Fibroblast of upper back skin (primary cell): ENCODE measurements at regions not wholly inside any gene's neighbourhood (a gene's known extent, or its start where the extent isn't known, plus 50 kb on each side); places are given as distances from the start of the nearest gene placed in this dataset.

ENCODE experiments used
- DNase-seq: peaks from one replicate; pipeline ENCODE4 v3.0.0-alpha.2; 2013

DNA sequence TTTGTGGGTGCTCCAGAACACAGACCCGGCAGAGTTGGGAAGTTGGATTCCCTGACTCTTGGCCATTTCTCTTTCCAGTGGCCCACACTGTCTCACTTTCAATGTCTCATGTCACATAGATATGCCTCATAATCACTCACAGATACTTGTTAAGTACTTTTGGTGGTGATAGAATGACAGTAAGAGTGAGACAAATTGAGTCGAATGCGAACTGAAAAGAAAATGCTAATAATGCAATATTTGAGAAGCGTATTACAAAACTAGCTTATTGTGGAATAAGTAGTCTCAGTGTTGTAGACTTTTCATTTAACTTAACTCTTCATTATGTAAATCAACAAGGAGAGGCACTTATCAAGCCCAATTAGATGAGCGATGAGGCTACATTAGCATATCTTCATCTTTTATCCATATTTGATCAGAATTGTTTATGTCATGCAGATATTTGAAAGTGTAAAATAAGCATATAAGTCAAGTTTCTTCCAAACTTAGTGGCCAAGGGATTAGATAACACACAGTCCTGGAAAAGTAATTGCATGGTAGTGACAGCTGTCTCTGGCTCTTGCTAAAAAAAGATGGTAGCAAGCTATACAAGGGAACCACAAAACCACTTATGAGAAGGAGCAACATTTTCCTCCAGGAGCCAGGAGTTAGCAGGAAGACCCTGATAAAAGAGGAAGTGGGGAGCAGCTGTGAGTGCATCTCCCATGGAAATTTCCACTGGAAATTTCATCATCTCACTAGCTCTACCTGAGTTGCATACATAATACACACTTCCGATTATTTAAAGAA is 243.6 kb downstream of the ARRDC4 start:
- no peak for DNase-seq

- DNase-seq = no peak
Measured at GRCh38 chr15:98207928-98208327, 247.4 kb downstream of the ARRDC4 start.

DNA sequence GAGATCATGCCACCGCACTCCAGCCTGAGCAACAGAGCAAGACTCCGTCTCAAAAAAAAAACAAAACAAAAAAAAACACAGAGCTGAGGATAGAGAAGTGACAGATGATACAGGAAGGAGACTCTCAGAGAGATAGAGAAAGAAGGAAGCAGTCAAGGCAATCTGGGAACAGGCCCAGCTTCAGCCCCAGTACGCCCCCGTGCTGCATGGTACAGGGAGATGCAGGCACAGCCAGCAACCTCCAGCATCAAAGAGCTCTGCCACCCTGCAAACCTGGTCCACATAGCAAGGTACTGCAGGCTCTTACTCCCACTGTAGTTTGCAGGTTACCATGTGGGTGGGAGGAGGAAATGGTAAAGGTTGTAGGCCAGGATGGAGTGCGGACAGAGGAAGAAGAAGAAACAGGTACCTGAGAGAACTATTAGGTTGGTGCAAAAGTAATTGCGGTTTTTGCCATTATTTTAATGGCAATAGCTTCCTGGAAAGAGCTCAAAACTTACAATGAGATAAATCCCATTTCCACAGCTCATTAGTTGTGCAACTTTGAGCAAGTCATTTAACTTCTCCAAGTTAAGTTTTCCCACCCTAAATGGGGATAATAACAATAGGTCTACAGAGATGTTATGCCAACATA is 253.0 kb downstream of the ARRDC4 start:
- DNase-seq = no peak

DNA sequence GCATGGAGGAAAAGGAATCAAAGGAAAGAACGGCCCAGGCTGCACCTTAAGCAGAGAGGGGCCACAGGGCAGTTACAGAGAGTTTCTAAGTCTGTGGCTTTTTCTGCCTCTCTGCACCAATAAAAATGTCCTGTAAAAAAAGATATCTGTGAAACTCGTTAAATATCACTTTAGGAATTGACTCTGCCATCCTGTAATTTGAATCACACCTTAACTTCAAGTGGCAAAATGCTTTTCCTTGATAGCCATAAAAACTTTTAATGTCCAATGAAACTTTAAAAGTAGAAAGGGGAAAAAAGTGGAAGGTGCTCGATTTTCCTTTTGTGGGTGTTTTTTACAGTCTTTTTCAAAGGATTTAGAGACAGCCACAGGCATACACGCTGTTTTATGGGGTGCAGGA is 255.7 kb downstream of the ARRDC4 start:
- DNase-seq = no peak

DNA sequence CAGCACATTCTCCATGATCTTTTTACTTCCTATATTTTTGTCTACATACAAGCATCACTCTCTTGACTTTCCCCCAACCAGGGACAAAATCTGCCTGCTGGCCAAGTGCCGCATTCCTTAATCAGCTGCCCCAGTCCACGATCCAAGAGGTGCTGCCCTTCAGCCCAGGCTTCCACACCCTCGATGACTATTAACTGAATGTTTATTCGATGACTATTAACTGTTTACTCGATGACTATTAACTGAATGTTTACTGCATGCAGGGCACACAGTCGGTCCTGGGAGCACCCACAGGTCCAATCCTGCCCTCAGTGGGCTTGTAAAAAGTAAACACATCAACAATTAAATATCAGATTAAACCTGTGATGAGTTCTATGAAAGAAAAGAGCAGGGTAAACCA is 256.9 kb downstream of the ARRDC4 start:
- no peak for DNase-seq

GRCh38 chr15:98221144-98221543 is 260.6 kb downstream of the ARRDC4 start:
- DNase-seq = no peak

GRCh38 chr15:98221577-98221976 is 261.1 kb downstream of the ARRDC4 start:
- no peak for DNase-seq

DNA sequence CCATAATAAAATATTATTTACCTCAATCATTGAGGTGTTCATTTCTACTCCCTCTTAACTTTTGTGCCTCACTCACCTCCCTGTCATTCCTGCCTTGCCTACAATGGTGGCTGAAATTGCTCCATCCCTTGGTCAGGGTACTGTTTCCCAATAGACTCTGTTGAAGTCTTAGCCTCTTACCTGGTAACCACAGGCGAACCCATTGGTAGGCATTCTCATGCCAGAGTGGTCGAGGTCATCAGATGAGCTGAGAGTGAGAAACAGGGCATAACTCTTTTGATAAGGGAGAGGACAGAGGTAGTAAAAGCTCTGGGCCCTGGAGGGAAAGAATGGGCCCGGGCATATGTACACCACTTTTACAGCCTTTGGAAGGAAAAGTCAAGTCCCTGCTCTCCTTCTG is 265.6 kb downstream of the ARRDC4 start:
- no peak for DNase-seq

- no peak for DNase-seq
Measured at GRCh38 chr15:98226578-98226977, 266.1 kb downstream of the ARRDC4 start.

GRCh38 chr15:98228846-98229245 is 268.3 kb downstream of the ARRDC4 start:
- DNase-seq = no peak

DNA sequence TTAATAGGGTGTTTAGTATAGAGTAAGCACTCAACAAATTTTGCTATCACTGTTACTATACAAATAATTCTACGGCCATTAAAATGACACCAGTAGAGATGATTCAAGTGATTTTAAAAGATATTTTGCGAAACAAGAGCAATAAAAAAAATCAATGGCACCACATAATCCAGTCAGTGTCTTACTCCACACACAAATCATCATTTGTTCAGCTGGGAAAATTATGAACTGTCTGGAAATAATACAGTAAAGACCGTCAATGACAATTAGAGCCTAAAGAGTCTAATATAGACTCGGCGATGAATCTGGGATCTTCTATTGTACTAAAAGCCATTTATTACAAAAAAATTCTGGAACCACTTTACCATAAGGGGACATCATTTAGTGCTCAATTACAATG is 270.5 kb downstream of the ARRDC4 start:
- DNase-seq = no peak

DNA sequence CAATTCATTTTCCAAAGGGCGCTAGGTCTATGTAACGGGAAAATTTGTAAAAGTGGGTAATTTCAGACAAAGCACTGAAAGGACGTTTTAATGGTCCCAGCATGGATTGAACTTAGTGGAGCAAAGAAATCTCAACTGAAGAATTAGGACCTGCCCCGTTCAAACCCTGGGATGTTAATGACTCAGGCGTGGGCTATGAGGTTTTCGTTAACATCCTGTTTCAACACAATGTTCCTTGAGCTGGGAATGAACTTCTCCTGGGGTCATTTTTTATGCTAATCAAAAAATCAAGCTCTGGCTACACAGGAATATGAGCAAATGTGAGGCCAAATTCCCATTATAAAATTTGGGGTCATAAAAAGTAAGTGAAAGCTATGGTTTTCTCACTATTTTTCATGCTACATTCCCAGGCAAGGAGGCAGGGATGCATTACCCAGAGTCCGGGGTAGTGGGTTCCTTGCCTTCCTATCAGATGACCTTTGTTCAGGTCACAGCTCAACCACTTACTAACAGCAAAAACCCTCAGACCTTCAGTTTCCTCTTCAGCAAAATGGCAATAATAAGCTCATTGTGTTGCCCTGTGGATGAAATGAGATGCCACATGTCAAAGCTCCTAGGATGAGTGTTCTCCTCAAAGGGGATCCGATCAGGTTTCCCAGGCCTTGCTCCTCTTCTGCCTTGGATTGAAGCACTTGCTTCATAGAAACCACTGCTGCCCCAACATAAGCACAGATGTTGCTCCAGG is 271.4 kb downstream of the ARRDC4 start:
- no peak for DNase-seq

GRCh38 chr15:98232761-98233160 is 272.3 kb downstream of the ARRDC4 start:
- no peak for DNase-seq

DNA sequence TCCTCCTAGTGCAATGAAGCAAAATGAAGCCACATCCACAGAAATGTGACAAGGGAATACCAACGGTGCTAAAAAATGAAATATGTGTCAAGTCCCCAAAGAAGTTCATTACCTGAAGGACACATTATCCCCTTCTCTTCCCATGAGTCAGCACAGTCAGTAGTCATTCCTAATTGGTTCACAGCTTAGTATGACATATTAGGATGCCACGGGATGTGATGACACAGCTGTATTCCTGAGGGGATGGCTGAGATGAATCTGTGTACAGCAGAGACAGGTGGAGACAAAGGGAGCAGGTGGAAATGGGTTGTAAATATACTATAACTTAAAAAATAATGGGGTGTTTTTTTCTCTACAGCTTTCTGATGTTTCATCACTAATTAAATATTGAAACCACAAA is 273.4 kb downstream of the ARRDC4 start:
- DNase-seq = no peak

- DNase-seq = no peak
Measured at GRCh38 chr15:98240303-98240702, 279.8 kb downstream of the ARRDC4 start.

DNA sequence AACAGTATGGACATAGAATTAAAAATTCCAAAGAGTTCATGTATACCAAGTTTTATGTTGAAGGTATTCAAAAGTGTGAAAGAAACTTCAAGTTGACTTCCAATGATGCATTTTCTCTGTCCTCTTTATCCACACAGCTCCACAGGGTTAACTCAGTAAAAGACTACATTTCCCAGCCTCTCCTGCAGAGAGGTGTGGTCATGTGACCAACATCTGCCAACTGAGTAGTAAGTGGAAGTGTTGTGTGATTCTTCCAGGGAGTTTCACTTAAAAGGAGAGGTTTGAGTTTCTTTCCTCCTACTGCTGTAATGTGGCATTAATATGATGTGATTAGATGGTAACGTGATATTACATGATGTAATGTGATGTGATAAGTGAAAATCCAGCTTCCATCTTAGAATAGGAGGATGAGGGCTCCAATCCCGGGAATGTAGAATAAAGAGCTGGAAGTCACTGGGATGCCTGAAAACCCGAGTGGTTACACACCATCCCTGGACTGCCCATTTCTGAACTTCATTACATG is 280.6 kb downstream of the ARRDC4 start:
- DNase-seq = no peak

GRCh38 chr15:98257290-98257689 is 296.8 kb downstream of the ARRDC4 start:
- DNase-seq = no peak

- no peak for DNase-seq
Measured at GRCh38 chr15:98263787-98264186, 303.3 kb downstream of the ARRDC4 start.

DNA sequence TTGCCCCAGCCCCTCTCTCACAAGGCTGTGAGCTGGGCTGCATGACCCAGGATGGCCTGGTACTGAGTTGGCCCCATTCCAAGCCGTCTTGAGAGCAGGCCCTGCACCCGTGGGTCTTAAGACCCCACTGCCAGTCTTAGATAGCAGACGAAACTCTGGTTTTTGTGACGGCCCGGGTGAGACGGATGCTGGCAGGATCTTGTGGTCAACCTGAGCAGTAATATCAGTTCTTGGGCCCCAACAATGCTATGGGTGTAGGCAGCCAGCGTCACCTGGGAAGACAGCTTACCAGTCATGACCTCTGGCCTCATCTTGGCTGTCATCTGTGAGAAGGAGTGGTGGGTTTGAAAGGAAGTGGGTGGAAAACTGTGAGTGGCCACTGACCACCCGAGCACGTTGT is 305.8 kb downstream of the ARRDC4 start:
- no peak for DNase-seq

DNA sequence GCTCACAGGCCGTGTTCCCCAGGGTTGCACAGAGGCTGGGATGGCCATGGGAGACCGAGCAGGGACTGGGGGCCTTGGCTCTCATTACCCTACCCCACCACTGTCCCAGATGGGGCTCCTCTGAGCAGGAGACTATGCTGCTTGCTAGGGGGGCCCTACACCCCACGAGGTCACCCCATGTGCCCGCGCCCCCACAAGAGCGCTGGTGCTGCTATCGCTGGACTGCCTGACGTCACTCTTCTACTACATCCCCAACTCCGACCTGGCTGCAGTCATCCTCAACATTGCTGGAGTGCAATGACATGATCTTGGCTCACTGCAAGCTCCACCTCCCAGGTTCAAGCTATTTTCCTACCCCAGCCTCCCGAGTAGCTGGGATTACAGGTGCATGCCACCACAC is 307.7 kb downstream of the ARRDC4 start:
- DNase-seq = no peak

- no peak for DNase-seq
Measured at GRCh38 chr15:98272625-98273024, 312.1 kb downstream of the ARRDC4 start.

- DNase-seq = no peak
Measured at GRCh38 chr15:98276018-98276417, 315.5 kb downstream of the ARRDC4 start.

DNA sequence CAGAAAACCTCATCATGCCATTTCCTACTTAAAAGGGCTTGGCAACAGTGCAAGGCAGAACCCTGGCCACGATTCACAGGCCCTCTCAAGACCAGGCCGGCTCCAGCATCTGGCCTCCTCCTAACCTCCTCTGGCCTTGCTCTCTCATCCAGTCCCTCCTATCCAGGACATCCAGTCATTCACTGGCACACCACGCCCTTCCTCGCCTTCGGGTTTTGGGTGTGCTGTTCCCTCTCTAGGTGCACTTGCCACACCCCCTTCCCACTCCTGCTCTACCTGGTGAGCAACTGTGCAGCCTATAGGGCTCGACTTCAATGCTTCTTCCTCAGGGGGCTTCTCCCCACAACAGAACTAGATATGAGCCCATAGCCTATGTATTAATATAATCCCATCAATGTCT is 317.1 kb downstream of the ARRDC4 start:
- DNase-seq = no peak
